Neural cell (in vitro differentiated cells): ENCODE measurements at regions not wholly inside any gene's neighbourhood (a gene's known extent, or its start where the extent isn't known, plus 50 kb on each side); places are given as distances from the start of the nearest gene placed in this dataset.

ENCODE experiments used
- H2AFZ ChIP-seq: fragments of 200-600, 300-800 bp; sonication (generic), shearing (Covaris generic); 2 replicates; pipeline ENCODE4 v1.6.0; 2014; ENCODE audit warnings: low read depth, mild to moderate bottlenecking, antibody characterized with exemption, low read length, moderate library complexity
- H3F3A ChIP-seq: fragments of 200-600 bp; shearing (Covaris generic); 2 replicates; pipeline ENCODE4 v1.6.1; 2016; ENCODE audit warnings: mild to moderate bottlenecking, moderate library complexity, mixed read lengths, antibody characterized with exemption, low read length; ENCODE audit not compliant: insufficient read depth, poor library complexity, severe bottlenecking
- H3K27ac ChIP-seq: fragments of 200-600, 300-800 bp; sonication (generic), shearing (Covaris generic); 2 replicates; pipeline ENCODE4 v1.5.1; 2014; ENCODE audit warnings: mild to moderate bottlenecking, low read length, moderate library complexity
- H3K27me3 ChIP-seq: fragments of 300-800, 200-600 bp; sonication (generic), shearing (Covaris generic); 2 replicates; pipeline ENCODE4 v1.6.0; 2014; ENCODE audit warnings: mild to moderate bottlenecking, low read depth, low read length, moderate library complexity; ENCODE audit not compliant: insufficient read depth
- H3K36me3 ChIP-seq: fragments of 300-800, 200-600 bp; sonication (generic), shearing (Covaris generic); 2 replicates; pipeline ENCODE4 v1.5.1; 2014; ENCODE audit warnings: mild to moderate bottlenecking, antibody characterized with exemption, low read length, moderate library complexity; ENCODE audit not compliant: insufficient read depth
- H3K4me2 ChIP-seq: fragments of 300-800, 200-600 bp; sonication (generic), shearing (Covaris generic); 2 replicates; pipeline ENCODE4 v1.6.0; 2014; ENCODE audit warnings: mild to moderate bottlenecking, low read length
- H3K4me3 ChIP-seq: fragments of 300-800, 200-600 bp; sonication (generic), shearing (Covaris generic); 2 replicates; pipeline ENCODE4 v1.5.1; 2014; ENCODE audit warnings: mild to moderate bottlenecking, low read length, moderate library complexity
- H3K79me2 ChIP-seq: fragments of 200-600 bp; shearing (Covaris generic); replicated peaks from 2 replicates; pipeline ENCODE4 v1.6.0; 2014; ENCODE audit warnings: mild to moderate bottlenecking, low read length, moderate library complexity; ENCODE audit not compliant: insufficient read depth
- H3K9ac ChIP-seq: fragments of 300-800, 200-600 bp; sonication (generic), shearing (Covaris generic); 2 replicates; pipeline ENCODE4 v1.6.1; 2016; ENCODE audit warnings: mild to moderate bottlenecking, low read length, mixed read lengths
- H3K9me2 ChIP-seq: fragments of 200-600 bp; shearing (Covaris generic); 2 replicates; pipeline ENCODE4 v1.6.1; 2016; ENCODE audit warnings: mild to moderate bottlenecking, low read length, mixed read lengths; ENCODE audit not compliant: insufficient read depth
- H3K9me3 ChIP-seq: fragments of 200-600, 300-800 bp; sonication (generic), shearing (Covaris generic); 2 replicates; pipeline ENCODE4 v1.6.1; 2016; ENCODE audit warnings: mild to moderate bottlenecking, mixed run types, low read length, moderate library complexity, mixed read lengths
- H4K20me1 ChIP-seq: fragments of 200-600 bp; shearing (Covaris generic); 2 replicates; pipeline ENCODE4 v1.6.1; 2016; ENCODE audit warnings: mild to moderate bottlenecking, mixed run types; ENCODE audit not compliant: insufficient read depth
- EP300 ChIP-seq: fragments of 450-650 bp; conservative IDR thresholded peaks from 2 replicates; pipeline ENCODE4 v1.6.1; 2014; ENCODE audit warnings: antibody characterized with exemption, mild to moderate bottlenecking, moderate library complexity; ENCODE audit not compliant: poor library complexity, severe bottlenecking
- EZH2 ChIP-seq: fragments of 200-600, 300-800 bp; shearing (Covaris generic), sonication (generic); IDR thresholded peaks from 2 replicates; pipeline ENCODE4 v1.6.1; 2014; ENCODE audit warnings: antibody characterized with exemption, low read length, borderline replicate concordance, mild to moderate bottlenecking; ENCODE audit not compliant: insufficient read depth, poor library complexity, severe bottlenecking
- MXI1 ChIP-seq: fragments of 450-650 bp; conservative IDR thresholded peaks from 2 replicates; pipeline ENCODE4 v1.6.1; 2014; ENCODE audit warnings: antibody characterized with exemption, mild to moderate bottlenecking; ENCODE audit not compliant: poor library complexity, severe bottlenecking
- POLR2AphosphoS5 ChIP-seq: IDR thresholded peaks from 2 replicates; pipeline ENCODE4 v1.6.1; 2012
- RAD21 ChIP-seq: fragments of 450-650 bp; conservative IDR thresholded peaks from 2 replicates; pipeline ENCODE4 v1.6.1; 2014; ENCODE audit warnings: antibody characterized with exemption, mild to moderate bottlenecking, moderate library complexity
- REST ChIP-seq: IDR thresholded peaks from 2 replicates; pipeline ENCODE4 v1.6.1; 2012; ENCODE audit warnings: borderline replicate concordance
- SMC3 ChIP-seq: fragments of 450-650 bp; conservative IDR thresholded peaks from 2 replicates; pipeline ENCODE4 v1.6.1; 2014; ENCODE audit warnings: antibody characterized with exemption, mild to moderate bottlenecking, moderate library complexity; ENCODE audit not compliant: poor library complexity
- TAF1 ChIP-seq: IDR thresholded peaks from 2 replicates; pipeline ENCODE4 v1.6.1; 2012; ENCODE audit warnings: low read depth
- TF ChIP-seq, protein P1 (sequence below): fragments of 450-650 bp; IDR thresholded peaks from 2 replicates; pipeline ENCODE4 v1.5.1; 2014; ENCODE audit warnings: antibody characterized with exemption, mild to moderate bottlenecking, moderate library complexity; ENCODE audit not compliant: poor library complexity, severe bottlenecking

DNA sequence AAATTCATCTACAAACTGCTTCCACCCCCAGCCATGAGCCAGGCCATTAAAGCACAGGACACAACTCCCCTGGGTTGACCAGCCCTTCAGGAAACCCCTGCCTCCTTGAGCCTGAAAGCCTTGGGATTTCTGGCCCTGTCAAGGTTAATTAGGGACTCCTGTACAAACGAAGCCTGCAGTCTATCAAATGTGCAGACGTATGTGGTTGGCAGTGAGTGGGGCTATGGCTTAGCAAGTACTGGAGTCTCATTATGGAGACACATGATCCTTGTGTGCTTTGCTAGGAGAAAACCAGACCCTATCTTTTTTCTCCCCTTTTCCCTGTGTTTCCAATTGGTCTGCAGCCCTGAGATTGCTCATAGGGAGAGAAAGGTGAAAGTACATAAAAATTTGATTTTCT, 588.3 kb upstream of the USP24 start:
- H3K27me3 ChIP-seq = no peaks in the 10 kb centered on the region
- H3K9me2 ChIP-seq = no peaks in the 10 kb centered on the region
- H3K36me3 ChIP-seq = no peaks in the 10 kb centered on the region
- H3K27ac ChIP-seq = no peak overlapping the region
- H4K20me1 ChIP-seq = no peaks in the 10 kb centered on the region
- H3K9ac ChIP-seq = no peak overlapping the region
- no peak overlapping the region for H2AFZ ChIP-seq
- H3K9me3 ChIP-seq = peaks cover 3% of the 10 kb centered on the region
- no peaks in the 10 kb centered on the region for H3K79me2 ChIP-seq
- H3K4me2 ChIP-seq = no peak overlapping the region
- no peaks in the 10 kb centered on the region for H3F3A ChIP-seq
- no peak for TF ChIP-seq EZH2
- no peak for TF ChIP-seq EP300
- no peak for TF ChIP-seq SMC3
- no peak for TF ChIP-seq TAF1
- no peak for TF ChIP-seq REST
- TF ChIP-seq POLR2AphosphoS5 = no peak
- TF ChIP-seq MXI1 = no peak
- TF ChIP-seq, protein P1, sequence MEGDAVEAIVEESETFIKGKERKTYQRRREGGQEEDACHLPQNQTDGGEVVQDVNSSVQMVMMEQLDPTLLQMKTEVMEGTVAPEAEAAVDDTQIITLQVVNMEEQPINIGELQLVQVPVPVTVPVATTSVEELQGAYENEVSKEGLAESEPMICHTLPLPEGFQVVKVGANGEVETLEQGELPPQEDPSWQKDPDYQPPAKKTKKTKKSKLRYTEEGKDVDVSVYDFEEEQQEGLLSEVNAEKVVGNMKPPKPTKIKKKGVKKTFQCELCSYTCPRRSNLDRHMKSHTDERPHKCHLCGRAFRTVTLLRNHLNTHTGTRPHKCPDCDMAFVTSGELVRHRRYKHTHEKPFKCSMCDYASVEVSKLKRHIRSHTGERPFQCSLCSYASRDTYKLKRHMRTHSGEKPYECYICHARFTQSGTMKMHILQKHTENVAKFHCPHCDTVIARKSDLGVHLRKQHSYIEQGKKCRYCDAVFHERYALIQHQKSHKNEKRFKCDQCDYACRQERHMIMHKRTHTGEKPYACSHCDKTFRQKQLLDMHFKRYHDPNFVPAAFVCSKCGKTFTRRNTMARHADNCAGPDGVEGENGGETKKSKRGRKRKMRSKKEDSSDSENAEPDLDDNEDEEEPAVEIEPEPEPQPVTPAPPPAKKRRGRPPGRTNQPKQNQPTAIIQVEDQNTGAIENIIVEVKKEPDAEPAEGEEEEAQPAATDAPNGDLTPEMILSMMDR = no peak
- TF ChIP-seq RAD21 = no peak
- no peak overlapping the region for H3K4me3 ChIP-seq

DNA sequence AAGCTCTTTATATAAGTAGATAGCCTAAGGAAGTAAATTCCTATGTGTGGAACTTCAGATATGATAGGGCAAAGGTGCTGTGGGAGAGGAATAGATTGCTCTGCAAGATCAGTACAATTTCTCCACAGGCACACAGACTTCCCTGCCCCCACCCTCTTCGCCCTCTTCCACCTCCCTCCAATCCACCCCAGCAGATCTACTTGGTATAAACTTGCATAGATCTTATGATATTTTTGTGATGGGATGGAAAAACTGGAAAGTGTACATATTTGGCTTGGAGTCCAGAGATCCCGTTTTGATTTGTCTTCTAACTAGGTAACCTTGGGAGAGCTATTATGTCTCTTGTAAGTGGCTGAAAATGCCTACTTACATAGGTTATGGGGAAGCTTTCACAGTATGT, 586.3 kb upstream of the USP24 start:
- H2AFZ ChIP-seq = no peak overlapping the region
- TF ChIP-seq, protein P1 = no peak
- TF ChIP-seq POLR2AphosphoS5 = no peak
- TF ChIP-seq TAF1 = no peak
- no peak for TF ChIP-seq REST
- TF ChIP-seq RAD21 = no peak
- TF ChIP-seq EZH2 = no peak
- no peak for TF ChIP-seq SMC3

More for the DNA sequence above, 586.3 kb upstream of the USP24 start:
- Histone ChIP-seq H3K36me3 (no peaks in the 10 kb centered on the region), H3K9ac (no peak overlapping the region), H3K9me2 (no peaks in the 10 kb centered on the region), H3K79me2 (no peaks in the 10 kb centered on the region), H3K27ac (no peak overlapping the region), H3K9me3 (no peaks in the 10 kb centered on the region), H3K4me2 (no peak overlapping the region), H4K20me1 (no peaks in the 10 kb centered on the region), H3K27me3 (no peaks in the 10 kb centered on the region), H3F3A (no peaks in the 10 kb centered on the region), H3K4me3 (no peak overlapping the region)
